H1 (cell line): ENCODE measurements at regions not wholly inside any gene's neighbourhood (a gene's known extent, or its start where the extent isn't known, plus 50 kb on each side); places are given as distances from the start of the nearest gene placed in this dataset.

ENCODE experiments used
- CEBPB ChIP-seq: IDR thresholded peaks from 2 replicates; pipeline ENCODE4 v1.6.1; 2012; ENCODE audit warnings: low read depth, low read length
- CHD7 ChIP-seq: fragments of 300-600 bp; sonication (generic); IDR thresholded peaks from 2 replicates; pipeline ENCODE4 v1.7.1; 2012; ENCODE audit warnings: low read length, moderate library complexity, mild to moderate bottlenecking, inconsistent platforms; ENCODE audit not compliant: insufficient replicate concordance
- EGR1 ChIP-seq: IDR thresholded peaks from 2 replicates; pipeline ENCODE4 v1.6.1; 2011; ENCODE audit warnings: low read depth, low read length, borderline replicate concordance
- KDM1A ChIP-seq: fragments of 200-600, 300-600 bp; sonication (generic); IDR thresholded peaks from 2 replicates; pipeline ENCODE4 v1.7.1; 2016; ENCODE audit warnings: mild to moderate bottlenecking, low read length, borderline replicate concordance
- POU5F1 ChIP-seq: IDR thresholded peaks from 2 replicates; pipeline ENCODE4 v1.6.1; 2011; ENCODE audit warnings: low read depth, mild to moderate bottlenecking, low read length, moderate library complexity
- SUZ12 ChIP-seq: fragments of 200-600 bp; sonication (generic); IDR thresholded peaks from 2 replicates; pipeline ENCODE4 v1.6.1; 2012; ENCODE audit warnings: mild to moderate bottlenecking, inconsistent platforms, low read length, moderate library complexity, mixed read lengths
- TF ChIP-seq, protein P1 (sequence below): IDR thresholded peaks from 2 replicates; pipeline ENCODE4 v1.6.1; 2011; ENCODE audit warnings: low read depth, mild to moderate bottlenecking, low read length; ENCODE audit not compliant: insufficient read depth
- TF ChIP-seq, protein P2 (sequence below), 3 experiments: IDR thresholded peaks; 1 replicate in 2 of 3; 2 replicates in 1 of 3; pipeline versions ENCODE4 v1.5.1 to v1.6.1; 2011; ENCODE audit warnings: low read length in 3 of 3, mild to moderate bottlenecking in 3 of 3, inconsistent platforms in 2 of 3, low read depth in 1 of 3, moderate library complexity in 1 of 3; ENCODE audit not compliant: insufficient read depth in 1 of 3; ENCODE audit errors: control extremely low read depth in 1 of 3

DNA sequence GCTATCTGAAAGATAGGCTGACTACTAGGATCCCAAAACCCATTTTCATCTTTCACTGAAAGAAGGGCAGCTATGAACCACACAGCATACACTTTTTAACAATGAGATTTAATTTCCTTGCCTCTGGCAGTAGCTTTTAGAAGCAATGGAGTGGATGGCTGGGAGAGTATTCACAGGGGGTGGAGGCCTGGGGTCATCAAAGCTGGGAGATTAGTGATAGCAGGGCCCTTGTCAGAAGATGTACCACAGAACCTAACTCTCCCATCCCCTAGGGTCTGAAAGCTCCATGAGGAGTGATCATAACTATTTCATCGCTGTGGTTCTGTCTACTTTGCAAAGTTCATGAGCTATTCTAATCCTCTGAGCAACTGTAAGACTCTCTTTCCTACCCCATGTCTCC is 332.2 kb downstream of the PRELID2 start (continued):
- TF ChIP-seq CHD7 = no peak
- TF ChIP-seq, protein P1, sequence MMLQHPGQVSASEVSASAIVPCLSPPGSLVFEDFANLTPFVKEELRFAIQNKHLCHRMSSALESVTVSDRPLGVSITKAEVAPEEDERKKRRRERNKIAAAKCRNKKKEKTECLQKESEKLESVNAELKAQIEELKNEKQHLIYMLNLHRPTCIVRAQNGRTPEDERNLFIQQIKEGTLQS = no peak
- no peak for TF ChIP-seq EGR1
- TF ChIP-seq SUZ12 = no peak
- TF ChIP-seq KDM1A = no peak
- TF ChIP-seq POU5F1 = no peak
- TF ChIP-seq CEBPB = no peak
- TF ChIP-seq, protein P2, sequence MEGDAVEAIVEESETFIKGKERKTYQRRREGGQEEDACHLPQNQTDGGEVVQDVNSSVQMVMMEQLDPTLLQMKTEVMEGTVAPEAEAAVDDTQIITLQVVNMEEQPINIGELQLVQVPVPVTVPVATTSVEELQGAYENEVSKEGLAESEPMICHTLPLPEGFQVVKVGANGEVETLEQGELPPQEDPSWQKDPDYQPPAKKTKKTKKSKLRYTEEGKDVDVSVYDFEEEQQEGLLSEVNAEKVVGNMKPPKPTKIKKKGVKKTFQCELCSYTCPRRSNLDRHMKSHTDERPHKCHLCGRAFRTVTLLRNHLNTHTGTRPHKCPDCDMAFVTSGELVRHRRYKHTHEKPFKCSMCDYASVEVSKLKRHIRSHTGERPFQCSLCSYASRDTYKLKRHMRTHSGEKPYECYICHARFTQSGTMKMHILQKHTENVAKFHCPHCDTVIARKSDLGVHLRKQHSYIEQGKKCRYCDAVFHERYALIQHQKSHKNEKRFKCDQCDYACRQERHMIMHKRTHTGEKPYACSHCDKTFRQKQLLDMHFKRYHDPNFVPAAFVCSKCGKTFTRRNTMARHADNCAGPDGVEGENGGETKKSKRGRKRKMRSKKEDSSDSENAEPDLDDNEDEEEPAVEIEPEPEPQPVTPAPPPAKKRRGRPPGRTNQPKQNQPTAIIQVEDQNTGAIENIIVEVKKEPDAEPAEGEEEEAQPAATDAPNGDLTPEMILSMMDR (IDR thresholded peaks at IDR 0.05; ENCODE audit: control extremely low read depth in 1 of 3, insufficient read depth in 1 of 3, low read depth in 1 of 3, low read length in 3 of 3) = no peak
